Right hindlimb (tissue), 1 donor: ENCODE measurements at regions not wholly inside any gene's neighbourhood (a gene's known extent, or its start where the extent isn't known, plus 50 kb on each side); places are given as distances from the start of the nearest gene placed in this dataset.

Source experiments
- DNase-seq: peaks from one replicate; pipeline ENCODE4 v3.0.0-alpha.2; 2018

DNA sequence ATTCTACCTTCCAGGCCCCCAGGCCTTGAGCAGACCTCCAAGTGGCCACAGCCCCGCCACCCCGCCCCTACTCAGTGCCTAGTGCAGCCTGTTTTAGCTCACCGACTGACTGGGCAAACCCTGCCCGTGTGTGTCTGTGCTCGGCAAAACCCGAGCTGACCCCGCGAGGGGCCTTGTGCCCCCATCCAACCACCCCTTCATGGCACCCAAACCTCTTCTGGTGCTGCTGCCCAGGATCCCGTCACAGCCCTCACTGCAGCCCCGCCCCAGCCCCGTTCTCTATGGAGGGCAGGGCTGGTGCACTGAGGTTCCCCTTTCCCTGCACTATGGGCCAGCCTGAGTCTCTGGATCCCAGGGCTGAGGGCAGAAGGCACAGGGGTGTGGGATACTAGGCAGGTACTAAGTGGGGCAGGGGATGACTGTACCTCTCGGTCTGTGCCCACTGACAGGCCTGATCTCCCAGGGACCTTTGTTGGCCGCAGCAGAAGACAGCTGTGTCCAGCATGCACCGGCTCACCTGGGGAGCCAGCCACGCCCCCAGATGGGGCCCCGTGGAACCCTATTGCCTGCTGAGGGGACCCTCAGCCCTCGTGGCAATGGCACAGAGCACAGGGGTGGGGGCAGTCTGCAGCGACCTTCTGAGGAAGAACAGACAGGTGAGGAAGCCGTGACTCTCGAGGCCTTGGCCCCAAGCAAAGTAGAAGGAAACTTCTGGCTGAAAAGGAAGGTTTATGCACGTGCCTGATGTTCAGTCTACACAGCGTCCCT lies 69.9 kb upstream of the OTOS start:
- no peak for DNase-seq

DNA sequence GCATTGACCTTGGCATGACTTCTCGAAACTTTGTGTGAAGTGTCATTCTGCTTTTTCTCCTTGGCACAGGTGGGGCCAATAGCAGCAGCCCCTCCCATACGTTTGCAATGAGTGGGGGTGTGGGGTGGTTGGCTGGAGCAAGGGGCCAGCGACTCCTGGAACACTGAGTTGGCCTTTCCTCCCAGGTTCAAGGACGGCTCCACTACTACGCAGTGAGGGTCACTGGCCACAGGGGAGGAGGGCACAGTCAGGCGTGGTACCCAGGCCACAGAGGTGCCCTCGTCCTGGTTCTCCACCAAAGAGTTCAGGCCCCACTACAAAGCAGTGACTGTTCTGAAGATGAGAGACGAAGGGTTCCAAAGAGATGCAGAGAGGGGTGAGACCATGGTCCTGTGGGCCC lies 70.6 kb upstream of the OTOS start:
- no peak for DNase-seq

DNA sequence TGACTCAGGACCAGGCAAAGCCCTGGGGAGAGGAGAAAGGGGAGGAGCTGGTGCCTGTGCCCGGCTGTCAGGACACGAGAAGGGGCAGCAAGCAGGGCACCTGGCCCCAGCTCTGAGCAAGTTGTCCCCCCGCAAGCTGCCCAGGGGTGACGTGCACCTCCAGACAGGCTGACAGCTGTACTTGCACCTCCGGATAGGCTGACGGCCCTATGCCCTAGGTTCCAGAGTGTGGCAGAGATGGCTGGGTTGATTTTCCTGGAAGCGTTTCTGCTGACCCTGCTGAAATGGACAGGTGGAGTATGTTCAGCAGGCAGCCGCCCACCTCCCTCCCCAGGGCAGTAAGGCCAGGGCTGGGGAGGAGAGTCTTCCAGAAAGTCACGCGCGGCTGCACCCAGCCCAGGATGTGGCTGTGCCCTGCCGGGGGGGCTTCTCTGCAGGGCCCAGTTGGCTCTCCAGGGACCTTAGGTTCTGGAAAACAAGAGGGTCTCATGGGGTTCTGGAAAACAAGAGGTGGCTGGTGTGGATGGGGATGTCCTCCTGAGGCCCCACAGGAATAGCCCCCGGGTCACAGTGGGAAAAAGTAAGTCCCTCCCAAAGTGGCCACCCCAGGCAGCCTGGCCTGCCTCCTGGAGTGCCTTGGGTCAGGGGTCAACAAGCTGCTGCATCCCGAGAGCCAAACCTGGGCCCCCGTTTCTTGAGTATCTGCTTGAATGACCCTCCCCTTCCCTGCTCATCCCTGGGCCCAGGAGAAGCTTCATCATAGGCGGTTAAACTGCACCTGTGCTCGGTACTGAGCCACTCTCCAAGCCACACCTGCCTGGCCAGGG lies 71.4 kb upstream of the OTOS start:
- DNase-seq: no peak

DNA sequence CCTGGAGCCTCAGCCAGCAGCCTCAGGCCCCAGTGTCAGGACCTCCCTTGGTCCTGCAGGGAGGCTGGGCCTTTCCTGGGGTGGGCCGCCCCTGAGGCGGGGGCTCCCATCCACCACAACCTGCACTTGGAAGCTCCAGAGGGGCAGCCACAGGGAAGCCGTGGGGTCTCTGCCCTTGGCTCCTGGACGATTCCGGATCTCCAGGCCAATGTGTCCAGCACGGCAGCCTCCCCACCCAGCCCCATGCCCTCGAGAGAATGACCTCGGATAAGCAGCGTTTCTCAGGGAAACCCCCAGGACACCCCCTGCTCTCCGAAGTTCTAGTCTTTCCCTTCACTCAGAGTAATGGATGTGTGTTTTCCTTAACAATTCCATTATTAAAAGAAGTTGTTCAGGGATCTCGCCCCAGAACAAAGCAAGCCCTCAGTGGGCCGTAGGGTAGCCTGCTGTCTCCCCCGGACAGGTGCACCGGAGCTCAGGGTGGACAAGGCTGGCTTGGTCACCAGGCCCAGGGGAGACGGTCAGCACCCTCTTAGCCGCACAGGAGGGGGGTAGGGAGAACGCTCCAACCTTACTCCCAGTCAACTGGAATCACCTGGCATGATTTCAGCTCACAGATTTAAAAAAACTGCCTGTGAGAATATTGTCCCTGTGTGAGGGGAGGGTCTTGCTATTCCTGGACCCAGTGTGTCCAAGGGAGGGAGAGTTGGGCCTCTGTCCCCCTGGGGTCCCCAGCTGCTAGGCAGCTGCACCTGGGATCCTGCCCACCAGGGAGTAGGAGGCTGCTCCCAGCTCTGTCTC lies 72.2 kb upstream of the OTOS start:
- no peak for DNase-seq

DNA sequence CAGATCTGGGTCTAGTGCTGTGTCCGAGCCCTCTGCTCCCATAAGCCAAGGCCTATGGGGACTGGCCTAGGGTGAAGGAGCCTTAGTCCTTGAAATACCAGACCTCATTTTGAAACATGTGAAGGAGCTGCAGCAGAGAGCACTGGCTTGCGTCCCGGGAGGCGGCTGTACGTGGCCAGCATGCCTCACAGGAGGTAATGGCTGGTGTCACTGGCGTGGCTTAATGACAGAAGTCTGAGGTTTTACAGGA lies 72.7 kb upstream of the OTOS start:
- no peak for DNase-seq

DNA sequence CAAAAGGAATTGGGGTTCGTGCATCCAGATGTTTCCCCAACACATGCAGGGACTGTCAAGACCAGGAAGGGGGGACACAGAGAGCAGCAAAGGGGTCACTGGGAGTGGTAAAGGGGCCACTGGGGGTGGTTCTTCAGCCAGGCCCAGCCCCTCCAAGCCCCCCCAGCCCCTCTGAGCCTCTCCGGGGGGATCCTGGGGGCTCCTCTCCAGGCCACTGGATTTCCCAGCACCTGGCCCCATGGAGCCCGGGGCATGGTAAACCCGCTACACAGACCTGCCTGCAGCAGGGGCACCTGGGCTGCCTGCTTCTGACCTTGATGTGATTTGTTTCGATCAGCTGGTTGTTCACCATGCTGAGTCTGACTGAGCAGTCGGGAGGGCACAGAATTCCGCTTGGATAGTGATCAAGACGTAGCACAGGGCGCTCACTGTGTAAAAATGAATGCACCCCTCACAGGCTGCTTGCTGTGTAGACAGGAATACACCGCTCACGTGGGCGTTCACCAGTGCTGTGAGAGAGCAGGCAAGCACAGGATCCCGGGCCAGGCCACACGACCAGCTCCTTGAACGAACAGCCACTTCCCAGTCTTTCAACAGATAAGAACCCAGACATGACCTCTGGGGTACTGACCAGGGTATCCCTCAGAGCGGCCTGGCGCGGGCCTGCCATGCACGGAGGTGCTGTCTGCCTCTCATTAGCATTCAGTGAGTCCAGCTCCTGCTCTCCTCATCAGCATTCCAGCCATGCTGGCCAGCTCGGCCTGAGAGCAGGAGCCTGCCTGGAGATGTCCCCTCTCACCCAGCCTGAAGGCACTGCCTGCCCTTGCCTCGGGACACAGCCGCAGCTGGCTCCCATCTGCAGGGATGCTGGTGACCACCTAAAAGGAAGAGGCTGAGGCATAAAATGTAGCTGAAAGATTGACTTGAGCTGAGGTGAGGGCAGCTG lies 73.3 kb upstream of the OTOS start:
- no peak for DNase-seq

DNA sequence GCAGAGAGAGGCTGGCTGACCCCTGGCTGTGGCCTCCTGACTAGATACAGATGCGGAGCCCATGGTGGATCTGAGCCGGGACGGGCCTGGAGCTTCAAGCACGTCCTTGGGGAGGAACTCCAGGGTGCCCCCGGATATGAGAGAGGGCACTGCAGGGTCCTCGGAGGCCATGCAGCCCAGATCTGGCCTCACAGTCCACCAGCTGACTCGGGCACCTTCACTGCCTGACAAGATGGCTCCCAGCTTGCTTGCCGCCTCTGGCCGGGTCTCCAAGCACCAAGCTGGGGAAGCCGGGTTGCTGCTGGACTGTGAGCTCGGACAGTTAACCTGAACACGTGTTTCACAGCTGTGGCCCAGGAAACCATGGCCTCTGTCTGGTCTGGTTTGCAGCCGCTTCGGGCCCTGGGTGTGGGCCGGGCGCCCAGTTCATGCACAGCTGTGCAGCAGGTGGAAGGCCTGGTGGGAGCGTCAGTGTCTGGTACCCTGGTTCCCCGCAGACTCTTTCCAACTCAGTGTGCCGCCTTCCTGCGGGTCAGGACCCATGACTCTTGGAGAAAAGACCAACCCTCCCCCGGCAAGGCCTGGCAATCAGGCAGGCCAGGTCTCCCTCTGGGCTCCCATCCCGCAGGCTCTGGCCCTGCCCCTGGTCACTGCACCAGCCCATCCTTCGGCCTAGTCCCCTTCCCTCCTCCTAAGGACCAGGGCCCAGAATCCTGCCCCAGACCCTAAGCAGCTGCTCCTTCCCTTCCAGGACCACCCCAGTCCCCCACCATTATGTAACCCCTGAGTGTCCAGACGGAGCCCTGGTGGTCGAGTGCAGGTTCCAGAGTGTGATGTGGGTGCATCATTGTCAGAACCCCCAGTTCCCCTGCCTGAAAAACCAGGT lies 74.6 kb upstream of the OTOS start:
- peak; percentile 68 for DNase-seq

DNA sequence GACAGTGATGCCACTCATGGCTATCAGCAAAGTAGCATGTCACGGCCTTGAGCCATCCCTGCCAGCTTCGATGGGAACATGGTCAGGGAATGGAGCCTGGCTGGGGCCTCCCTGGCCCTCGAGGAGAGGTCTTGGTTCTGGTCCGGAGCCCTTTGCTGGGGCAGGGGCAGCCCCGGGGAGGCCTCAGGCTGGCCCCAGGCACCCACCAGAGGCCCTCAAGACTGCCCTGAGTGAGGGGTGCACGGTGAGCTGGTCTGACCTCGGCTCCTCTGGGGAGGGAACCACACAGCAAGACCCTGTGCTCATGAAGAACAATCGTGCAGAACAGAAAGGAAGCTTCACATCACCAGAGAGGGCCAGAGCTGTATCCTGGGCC lies 75.2 kb upstream of the OTOS start:
- DNase-seq: no peak

DNA sequence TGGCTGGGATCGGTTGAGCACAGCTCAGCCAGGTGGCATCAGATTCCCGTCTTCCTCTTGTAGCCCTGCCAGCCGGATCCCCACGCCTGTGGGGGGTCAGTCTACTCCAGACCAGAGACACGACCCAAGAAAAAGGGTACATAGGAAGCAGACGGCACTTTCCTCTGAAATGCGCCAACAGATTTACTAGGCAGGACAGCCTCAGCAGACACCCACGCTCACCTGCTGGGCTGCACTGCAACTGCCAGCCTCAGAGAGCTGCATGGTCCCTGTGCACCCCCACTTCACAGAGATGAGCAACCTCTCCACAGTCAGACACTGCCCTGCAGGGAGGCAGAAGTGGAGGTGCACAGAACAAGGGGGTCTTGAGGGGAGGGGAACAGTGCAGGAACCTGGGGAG lies 75.7 kb upstream of the OTOS start:
- DNase-seq: no peak

DNA sequence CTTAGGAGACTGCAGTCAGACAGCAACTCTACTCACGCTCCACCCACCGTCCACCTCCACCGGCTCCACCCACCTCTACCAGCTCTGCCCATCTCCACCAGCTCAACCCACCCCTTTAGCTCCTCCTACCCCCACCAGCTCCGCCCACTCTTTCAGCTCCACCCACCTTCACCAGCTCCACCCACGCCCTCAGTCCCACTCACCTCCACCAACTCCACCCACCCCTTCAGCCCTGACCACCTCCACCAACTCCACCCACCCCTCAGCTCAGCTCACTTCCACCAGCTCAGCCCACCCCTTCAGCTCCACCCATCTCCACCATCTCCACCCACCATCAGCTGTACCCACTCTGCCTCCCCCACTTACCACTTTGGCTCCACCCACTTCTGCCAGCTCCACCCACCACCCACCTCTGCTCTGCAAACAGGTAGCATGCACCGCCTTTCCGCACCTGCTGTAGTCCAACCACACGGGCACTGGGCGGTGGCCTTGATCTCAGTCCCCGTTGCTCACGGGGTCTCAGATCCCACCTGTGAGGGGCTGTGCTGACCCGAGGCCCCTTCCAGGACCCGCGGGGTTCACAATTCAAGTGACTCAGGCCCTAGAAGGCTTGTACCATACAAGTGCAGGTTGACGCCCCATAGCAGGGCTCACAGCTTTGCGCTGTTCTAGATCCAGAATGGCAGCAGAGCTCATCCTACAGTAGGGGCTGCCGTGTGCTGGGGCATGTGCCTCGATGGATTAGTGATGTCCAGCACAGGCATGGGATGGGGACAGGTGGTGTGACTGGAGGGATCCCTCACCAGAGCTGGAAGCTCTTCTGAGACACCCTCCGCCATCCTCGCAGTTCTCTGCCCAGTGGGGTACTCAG lies 77.2 kb upstream of the OTOS start:
- no peak for DNase-seq

DNA sequence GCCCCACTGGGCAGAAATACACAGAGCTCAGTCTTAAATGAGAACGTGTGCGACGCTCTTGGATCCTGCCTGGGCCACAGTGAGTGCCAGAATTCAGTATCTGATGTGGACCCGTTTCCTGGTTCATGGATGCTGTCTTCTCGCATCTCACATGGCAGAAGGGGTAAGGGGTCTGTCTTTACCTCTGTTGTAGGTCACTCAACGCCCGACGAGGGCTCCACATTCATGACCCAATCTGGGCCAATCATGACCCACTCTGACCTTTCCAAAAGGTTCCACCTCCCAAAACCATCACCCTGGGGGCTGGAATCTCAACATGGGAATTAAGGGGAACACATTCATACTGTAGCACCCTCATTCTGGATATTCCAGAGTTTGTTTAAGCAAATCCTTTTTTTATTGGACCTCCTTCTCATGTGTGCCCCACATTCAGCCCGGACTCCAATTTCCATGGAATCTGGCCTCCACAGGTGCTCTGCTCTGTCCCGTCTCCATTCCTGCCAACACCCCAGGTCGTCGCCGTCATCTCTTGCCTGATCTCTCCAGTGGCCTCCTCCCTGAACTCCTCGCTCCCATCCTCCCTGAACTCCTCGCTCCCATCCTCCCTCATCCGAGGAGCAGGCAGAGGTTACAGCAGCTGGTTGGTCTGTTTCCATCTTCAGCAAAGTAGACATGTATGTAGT lies 78.9 kb upstream of the OTOS start:
- no peak for DNase-seq

DNA sequence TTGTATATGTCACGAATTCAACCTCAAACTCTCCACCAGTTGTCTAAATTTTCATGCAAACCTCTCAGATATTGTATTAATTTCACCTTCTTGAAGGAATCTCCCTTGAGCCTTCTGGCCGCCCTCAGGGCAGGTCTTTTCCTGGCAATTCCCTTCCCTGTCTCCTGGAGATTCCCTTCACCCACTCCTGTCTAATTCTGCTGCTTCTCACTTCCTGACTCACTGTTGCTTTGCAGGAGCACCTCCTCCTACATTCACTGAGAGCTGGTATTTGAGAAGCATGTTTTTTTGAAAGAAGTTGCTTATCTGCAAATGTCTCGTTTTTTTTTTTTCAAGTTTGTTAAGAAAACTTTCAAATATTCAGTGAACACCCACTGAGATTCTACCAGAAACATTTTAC lies 79.9 kb upstream of the OTOS start:
- no peak for DNase-seq

DNA sequence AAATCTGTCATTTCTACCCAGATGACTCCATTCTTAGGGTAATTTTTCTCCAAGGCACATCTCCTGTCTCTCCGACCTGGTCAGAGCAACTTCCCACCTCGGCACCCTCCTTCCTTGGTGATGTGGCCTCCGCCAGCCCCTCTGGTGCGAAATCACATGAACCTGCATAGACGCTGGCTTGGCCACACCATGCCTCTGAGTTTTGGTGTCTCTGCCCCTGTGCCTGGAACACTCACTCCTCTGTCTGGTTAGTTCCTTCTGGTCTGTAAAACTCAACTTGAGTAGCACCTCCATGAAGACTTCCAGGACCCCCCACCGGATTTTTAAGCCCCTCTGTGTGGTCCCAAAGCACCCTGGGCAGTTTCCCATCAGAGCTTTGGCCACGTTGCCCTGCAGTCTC lies 83.2 kb upstream of the OTOS start:
- no peak for DNase-seq

DNA sequence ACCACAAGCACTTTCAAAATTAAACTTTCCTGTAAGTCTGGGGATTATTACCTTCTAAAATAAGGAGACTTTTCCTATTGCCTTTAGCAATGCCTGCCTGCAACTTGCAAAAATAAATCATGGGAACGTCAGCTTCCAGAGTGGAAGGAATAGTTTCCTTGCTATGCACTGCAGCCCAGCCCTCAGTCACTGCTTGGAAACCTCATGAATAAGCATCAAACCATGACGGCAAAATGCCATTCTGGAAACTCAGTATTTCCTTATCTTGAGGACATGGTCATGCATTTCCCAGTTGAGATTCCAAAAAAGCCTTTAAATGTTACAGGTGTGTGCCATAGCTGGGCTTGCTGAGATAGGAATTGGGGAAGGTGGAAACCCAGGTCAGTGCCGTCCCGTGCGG lies 84.2 kb upstream of the OTOS start:
- DNase-seq: no peak

DNA sequence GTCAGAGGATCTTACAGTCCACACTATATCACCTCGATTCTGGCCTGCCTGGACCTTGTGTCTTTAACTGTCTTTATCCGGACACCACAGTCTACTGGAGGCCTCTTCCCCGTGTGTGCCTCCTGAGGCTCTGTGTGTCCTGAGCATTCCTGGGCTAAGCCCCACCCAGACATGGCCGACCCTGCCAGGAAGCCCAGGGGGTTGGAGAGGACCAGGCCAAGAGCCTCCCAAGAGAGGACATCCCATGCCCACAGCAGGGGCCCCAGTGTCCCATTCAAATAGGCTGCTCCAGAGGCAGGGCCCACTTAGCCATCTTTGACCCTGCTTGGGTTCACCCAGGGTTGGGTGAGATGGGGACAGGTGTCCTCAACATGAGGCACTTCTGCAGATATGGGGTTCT lies 84.7 kb upstream of the OTOS start:
- no peak for DNase-seq

DNA sequence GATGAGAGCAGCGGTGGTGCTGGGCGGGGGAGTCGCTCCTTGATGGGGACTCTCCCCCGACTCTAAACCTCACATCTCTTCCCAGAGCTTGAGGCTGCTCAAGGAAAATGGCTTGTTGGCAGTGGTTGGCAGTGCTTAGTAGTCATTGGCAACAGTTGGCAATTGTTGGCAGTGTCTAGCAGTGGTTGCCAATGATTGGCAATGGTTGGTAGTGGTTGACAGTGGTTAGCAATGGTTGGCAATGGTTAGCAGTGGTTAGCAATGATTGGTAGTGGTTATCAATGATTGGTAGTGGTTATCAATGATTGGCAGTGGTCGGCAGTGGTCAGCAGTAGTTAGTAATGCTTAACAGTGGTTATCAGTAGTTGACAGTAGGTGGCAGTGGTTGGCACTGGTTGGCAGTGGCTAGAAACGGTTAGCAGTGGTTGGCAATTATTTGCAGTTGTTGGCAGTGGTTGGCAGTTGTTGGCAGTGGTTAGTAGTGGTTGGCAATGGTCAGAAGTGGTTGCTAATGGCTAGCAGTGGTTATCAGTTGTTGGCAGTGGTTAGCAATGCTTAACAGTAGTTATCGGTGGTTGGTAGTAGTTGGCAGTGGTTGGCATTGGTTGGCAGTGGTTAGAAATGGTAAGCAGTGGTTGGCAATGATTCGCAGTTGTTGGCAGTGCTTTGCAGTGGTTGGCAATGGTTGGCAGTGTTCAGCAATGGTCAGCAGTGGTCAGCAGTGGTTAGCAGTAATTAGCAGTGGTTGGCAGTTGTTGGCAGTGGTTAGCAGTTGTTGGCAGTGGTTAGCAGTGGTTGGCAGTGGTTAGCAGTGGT lies 85.4 kb upstream of the OTOS start:
- DNase-seq: no peak

DNA sequence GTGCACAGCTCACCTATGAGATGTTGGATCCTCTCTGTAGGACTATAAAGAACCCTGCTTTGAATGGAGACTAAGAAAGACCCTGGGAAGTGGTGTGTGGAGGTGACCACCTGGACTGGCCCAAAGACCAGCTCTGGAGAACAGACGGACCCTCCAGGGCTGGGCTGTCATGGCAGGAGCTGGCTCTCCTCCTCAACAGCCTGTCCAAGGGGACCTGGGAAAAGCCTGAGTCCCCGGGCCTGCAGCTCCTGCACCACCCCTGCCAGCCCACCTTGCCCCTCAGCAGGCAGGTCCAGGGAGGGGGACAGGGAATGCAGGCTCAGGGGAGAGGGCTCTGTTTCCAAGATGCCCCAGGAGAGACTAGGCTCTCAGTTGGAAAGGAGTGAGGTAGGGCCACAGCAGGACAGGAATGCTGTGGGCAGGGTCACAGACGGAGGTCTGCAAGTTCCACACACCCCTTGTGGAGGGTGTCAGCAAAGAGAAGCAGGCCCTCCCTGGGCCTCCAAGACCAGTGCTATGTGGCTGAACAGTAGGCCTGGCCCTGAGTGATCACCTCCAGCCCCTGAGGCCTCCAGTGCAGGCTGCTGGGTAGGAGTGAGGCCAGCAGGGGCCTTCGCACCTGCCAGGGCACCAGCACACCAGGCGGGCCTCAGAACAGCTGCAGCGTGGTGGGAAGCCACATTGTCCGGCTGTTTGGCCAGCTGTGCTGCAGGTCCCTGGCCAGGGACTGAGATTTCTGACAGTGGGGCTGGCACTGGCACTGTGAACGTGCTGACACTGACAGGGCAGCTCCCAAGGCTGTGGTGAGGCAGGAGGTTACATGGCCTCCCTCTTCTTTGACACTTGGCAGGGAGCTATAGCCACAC lies 86.4 kb upstream of the OTOS start:
- DNase-seq: peak; percentile 75
